ENCODE measurements at regions not wholly inside any gene's neighbourhood (a gene's known extent, or its start where the extent isn't known, plus 50 kb on each side); places are given as distances from the start of the nearest gene placed in this dataset.

- H3K9me3 ChIP-seq (ENCODE audit: control insufficient read depth in 4 of 4, low read length in 3 of 4) = no peaks in the 10 kb centered on the region
- no peak overlapping the region for H3K27ac ChIP-seq (ENCODE audit: low read depth in 1 of 2, low read length in 2 of 2)
- DNase-seq (ENCODE audit: low spot score) = no peak
- no peaks in the 10 kb centered on the region for H3K27me3 ChIP-seq (ENCODE audit: control insufficient read depth in 4 of 4, insufficient read depth in 4 of 4, low read length in 3 of 4)
- WGBS = 88% methylated on average over 2 of the region's 2 CpGs
- no peak overlapping the region for H3K9ac ChIP-seq (ENCODE audit: low read depth in 1 of 2, low read length in 2 of 2)
- no peak overlapping the region for H3K4me3 ChIP-seq (ENCODE audit: low read depth in 1 of 3, low read length in 3 of 3)
- H3K36me3 ChIP-seq (ENCODE audit: control insufficient read depth in 4 of 4, insufficient read depth in 3 of 4, low read depth in 1 of 4, low read length in 3 of 4) = no peaks in the 10 kb centered on the region
- H3K4me1 ChIP-seq (ENCODE audit: control insufficient read depth in 4 of 4, insufficient read depth in 4 of 4, low read length in 3 of 4) = peaks cover 0 to 8% (median 3%) of the 10 kb centered on the region in 4 donors
- no peak for TF ChIP-seq ZBTB33 (IDR thresholded peaks at IDR 0.05)
- no peak for TF ChIP-seq NR2F2 (IDR thresholded peaks at IDR 0.05)
- no peak for TF ChIP-seq SP1 (IDR thresholded peaks at IDR 0.05)
- TF ChIP-seq TAF1 (conservative IDR thresholded peaks at IDR 0.05) = no peak
- no peak for TF ChIP-seq ATF3 (IDR thresholded peaks at IDR 0.05)
- no peak for TF ChIP-seq GABPA (IDR thresholded peaks at IDR 0.05 in 1 of 2, conservative IDR thresholded peaks at IDR 0.05 in 1 of 2)
- no peak for TF ChIP-seq FOXA1 (IDR thresholded peaks at IDR 0.05)
- no peak for TF ChIP-seq REST (IDR thresholded peaks at IDR 0.05)
- no peak for TF ChIP-seq FOXA2 (IDR thresholded peaks at IDR 0.05)
- TF ChIP-seq RXRA (IDR thresholded peaks at IDR 0.05) = no peak
Measured at GRCh38 chr3:177835008-177835407, 637.7 kb upstream of the TBL1XR1 start.

- Histone ChIP-seq H3K9ac (ENCODE audit: low read depth in 1 of 2, low read length in 2 of 2) (no peak overlapping the region), H3K27ac (ENCODE audit: low read depth in 1 of 2, low read length in 2 of 2) (no peak overlapping the region), H3K27me3 (ENCODE audit: control insufficient read depth in 4 of 4, insufficient read depth in 4 of 4, low read length in 3 of 4) (no peaks in the 10 kb centered on the region), H3K4me1 (ENCODE audit: control insufficient read depth in 4 of 4, insufficient read depth in 4 of 4, low read length in 3 of 4) (no peaks in the 10 kb centered on the region), H3K36me3 (ENCODE audit: control insufficient read depth in 4 of 4, insufficient read depth in 3 of 4, low read depth in 1 of 4, low read length in 3 of 4) (no peaks in the 10 kb centered on the region), H3K9me3 (ENCODE audit: control insufficient read depth in 4 of 4, low read length in 3 of 4) (no peaks in the 10 kb centered on the region), H3K4me3 (ENCODE audit: low read depth in 1 of 3, low read length in 3 of 3) (no peak overlapping the region)
- 86% methylated on average over 1 of the region's 1 CpG for WGBS
- TF ChIP-seq FOXA2 (IDR thresholded peaks at IDR 0.05) (no peak), RXRA (IDR thresholded peaks at IDR 0.05) (no peak), EGR1 (IDR thresholded peaks at IDR 0.05; ENCODE audit: low read depth in 2 of 2) (no peak), RAD21 (IDR thresholded peaks at IDR 0.05) (no peak), ZBTB33 (IDR thresholded peaks at IDR 0.05) (no peak), CTCF (IDR thresholded peaks at IDR 0.05; ENCODE audit: low read depth, low read length, missing input control) (no peak), REST (IDR thresholded peaks at IDR 0.05) (no peak), FOXA1 (IDR thresholded peaks at IDR 0.05) (no peak), GABPA (IDR thresholded peaks at IDR 0.05 in 1 of 2, conservative IDR thresholded peaks at IDR 0.05 in 1 of 2) (no peak), SP1 (IDR thresholded peaks at IDR 0.05) (no peak), TAF1 (conservative IDR thresholded peaks at IDR 0.05) (no peak), HNF4G (IDR thresholded peaks at IDR 0.05) (no peak), JUND (IDR thresholded peaks at IDR 0.05) (no peak), ATF3 (IDR thresholded peaks at IDR 0.05) (no peak), NR2F2 (IDR thresholded peaks at IDR 0.05) (no peak), YY1 (IDR thresholded peaks at IDR 0.05) (no peak), MAX (IDR thresholded peaks at IDR 0.05) (no peak)
- DNase-seq (ENCODE audit: low spot score) = no peak
Measured at GRCh38 chr3:177835917-177836316, 638.6 kb upstream of the TBL1XR1 start.
